Body of pancreas (tissue), 4 donors: ENCODE measurements at regions not wholly inside any gene's neighbourhood (a gene's known extent, or its start where the extent isn't known, plus 50 kb on each side); places are given as distances from the start of the nearest gene placed in this dataset.

Experiments used
- POLR2A ChIP-seq, 3 donors: fragments of 450-650 bp; IDR thresholded peaks; one replicate each; pipeline ENCODE4 v1.6.1; 2016; ENCODE audit warnings: antibody characterized with exemption in 3 of 3, mild to moderate bottlenecking in 2 of 3
- TF ChIP-seq, protein P1 (sequence below), 7 experiments: fragments of 450-650 bp in 4 of 7; fragments of 200-600 bp in 3 of 7; sonication (generic) in 3 of 7; IDR thresholded peaks; one replicate each; pipeline ENCODE4 v1.5.1; 2016 to 2019; ENCODE audit warnings: antibody characterized with exemption in 7 of 7

DNA sequence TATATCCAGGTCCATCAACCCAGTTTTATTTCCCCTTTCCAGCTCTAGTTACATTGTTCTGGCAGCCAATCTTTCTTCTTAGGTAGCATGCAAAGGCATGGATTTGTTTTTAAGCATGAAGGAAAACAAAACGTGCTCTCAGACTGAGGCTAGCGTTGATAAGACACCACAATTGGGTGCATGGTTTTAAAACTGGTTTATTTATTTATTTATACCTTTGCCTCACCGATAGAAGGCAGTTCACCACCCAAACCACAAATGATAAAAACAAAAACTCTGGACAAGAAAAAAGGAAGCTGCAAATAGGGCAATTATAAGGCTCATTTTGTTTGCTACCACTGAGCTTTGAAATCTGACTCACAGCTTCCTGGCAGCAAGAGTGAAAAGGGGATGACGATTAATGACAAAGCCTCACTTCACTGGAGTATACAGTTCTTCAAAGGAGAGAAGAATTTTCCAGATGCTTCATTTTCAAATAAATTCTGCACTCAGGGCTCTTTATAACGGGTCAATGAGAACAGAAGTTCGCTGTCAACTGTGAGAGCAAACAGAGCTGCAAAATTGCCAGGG lies 278.4 kb upstream of the IRX5 start:
- TF ChIP-seq, protein P1, sequence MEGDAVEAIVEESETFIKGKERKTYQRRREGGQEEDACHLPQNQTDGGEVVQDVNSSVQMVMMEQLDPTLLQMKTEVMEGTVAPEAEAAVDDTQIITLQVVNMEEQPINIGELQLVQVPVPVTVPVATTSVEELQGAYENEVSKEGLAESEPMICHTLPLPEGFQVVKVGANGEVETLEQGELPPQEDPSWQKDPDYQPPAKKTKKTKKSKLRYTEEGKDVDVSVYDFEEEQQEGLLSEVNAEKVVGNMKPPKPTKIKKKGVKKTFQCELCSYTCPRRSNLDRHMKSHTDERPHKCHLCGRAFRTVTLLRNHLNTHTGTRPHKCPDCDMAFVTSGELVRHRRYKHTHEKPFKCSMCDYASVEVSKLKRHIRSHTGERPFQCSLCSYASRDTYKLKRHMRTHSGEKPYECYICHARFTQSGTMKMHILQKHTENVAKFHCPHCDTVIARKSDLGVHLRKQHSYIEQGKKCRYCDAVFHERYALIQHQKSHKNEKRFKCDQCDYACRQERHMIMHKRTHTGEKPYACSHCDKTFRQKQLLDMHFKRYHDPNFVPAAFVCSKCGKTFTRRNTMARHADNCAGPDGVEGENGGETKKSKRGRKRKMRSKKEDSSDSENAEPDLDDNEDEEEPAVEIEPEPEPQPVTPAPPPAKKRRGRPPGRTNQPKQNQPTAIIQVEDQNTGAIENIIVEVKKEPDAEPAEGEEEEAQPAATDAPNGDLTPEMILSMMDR (IDR thresholded peaks at IDR 0.05) = no peak
- no peak for TF ChIP-seq POLR2A (IDR thresholded peaks at IDR 0.05)
